SK-N-SH (cell line): ENCODE measurements at regions not wholly inside any gene's neighbourhood (a gene's known extent, or its start where the extent isn't known, plus 50 kb on each side); places are given as distances from the start of the nearest gene placed in this dataset.

ENCODE experiments used
- EP300 ChIP-seq, 2 experiments: IDR thresholded peaks; 2 replicates each; pipeline versions ENCODE4 v1.4.0 to v1.6.1; 2012; ENCODE audit warnings: borderline replicate concordance in 1 of 2, low read depth in 1 of 2, low read length in 1 of 2
- NFIC ChIP-seq: IDR thresholded peaks from 2 replicates; pipeline ENCODE4 v1.4.0; 2012; ENCODE audit warnings: borderline replicate concordance
- POLR2AphosphoS5 ChIP-seq: IDR thresholded peaks from 2 replicates; pipeline ENCODE4 v1.6.1; 2012; ENCODE audit warnings: low read depth, low read length
- RCOR1 ChIP-seq: fragments of 150-350 bp; IDR thresholded peaks from 2 replicates; pipeline ENCODE4 v1.6.1; 2017; ENCODE audit warnings: antibody characterized with exemption, low read length
- TCF12 ChIP-seq: IDR thresholded peaks from 2 replicates; pipeline ENCODE4 v1.4.0; 2012
- TF ChIP-seq, protein P1 (sequence below): IDR thresholded peaks from 2 replicates; pipeline ENCODE4 v1.6.1; 2012; ENCODE audit warnings: mild to moderate bottlenecking, low read depth, low read length, moderate library complexity
- TF ChIP-seq, protein P2 (sequence below): fragments of 200-600 bp; sonication (generic); IDR thresholded peaks from 2 replicates; pipeline ENCODE4 v1.6.1; 2017; ENCODE audit warnings: antibody characterized with exemption, mild to moderate bottlenecking, moderate library complexity

DNA sequence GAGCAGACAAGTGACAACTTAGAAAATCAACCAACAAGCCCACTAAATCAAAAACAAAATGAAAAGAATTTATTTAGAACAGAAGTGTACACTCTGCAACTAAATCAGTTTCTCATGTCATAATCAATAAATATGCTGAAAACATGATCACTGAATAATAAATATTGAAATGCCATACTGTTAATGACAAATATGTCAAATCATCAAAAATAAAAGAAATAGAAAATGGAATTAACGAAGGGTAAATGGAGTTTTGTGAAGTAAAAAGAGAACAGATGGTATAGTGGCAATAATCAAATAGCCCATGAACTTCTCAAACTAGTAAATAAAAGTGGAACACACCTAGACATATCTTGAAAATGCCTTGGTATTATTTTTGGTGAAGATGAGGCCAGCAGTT, 744.9 kb downstream of the TAF11L14 start:
- TF ChIP-seq, protein P1, sequence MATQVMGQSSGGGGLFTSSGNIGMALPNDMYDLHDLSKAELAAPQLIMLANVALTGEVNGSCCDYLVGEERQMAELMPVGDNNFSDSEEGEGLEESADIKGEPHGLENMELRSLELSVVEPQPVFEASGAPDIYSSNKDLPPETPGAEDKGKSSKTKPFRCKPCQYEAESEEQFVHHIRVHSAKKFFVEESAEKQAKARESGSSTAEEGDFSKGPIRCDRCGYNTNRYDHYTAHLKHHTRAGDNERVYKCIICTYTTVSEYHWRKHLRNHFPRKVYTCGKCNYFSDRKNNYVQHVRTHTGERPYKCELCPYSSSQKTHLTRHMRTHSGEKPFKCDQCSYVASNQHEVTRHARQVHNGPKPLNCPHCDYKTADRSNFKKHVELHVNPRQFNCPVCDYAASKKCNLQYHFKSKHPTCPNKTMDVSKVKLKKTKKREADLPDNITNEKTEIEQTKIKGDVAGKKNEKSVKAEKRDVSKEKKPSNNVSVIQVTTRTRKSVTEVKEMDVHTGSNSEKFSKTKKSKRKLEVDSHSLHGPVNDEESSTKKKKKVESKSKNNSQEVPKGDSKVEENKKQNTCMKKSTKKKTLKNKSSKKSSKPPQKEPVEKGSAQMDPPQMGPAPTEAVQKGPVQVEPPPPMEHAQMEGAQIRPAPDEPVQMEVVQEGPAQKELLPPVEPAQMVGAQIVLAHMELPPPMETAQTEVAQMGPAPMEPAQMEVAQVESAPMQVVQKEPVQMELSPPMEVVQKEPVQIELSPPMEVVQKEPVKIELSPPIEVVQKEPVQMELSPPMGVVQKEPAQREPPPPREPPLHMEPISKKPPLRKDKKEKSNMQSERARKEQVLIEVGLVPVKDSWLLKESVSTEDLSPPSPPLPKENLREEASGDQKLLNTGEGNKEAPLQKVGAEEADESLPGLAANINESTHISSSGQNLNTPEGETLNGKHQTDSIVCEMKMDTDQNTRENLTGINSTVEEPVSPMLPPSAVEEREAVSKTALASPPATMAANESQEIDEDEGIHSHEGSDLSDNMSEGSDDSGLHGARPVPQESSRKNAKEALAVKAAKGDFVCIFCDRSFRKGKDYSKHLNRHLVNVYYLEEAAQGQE = no peak
- no peak for TF ChIP-seq RCOR1
- no peak for TF ChIP-seq NFIC
- TF ChIP-seq, protein P2, sequence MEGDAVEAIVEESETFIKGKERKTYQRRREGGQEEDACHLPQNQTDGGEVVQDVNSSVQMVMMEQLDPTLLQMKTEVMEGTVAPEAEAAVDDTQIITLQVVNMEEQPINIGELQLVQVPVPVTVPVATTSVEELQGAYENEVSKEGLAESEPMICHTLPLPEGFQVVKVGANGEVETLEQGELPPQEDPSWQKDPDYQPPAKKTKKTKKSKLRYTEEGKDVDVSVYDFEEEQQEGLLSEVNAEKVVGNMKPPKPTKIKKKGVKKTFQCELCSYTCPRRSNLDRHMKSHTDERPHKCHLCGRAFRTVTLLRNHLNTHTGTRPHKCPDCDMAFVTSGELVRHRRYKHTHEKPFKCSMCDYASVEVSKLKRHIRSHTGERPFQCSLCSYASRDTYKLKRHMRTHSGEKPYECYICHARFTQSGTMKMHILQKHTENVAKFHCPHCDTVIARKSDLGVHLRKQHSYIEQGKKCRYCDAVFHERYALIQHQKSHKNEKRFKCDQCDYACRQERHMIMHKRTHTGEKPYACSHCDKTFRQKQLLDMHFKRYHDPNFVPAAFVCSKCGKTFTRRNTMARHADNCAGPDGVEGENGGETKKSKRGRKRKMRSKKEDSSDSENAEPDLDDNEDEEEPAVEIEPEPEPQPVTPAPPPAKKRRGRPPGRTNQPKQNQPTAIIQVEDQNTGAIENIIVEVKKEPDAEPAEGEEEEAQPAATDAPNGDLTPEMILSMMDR = no peak
- TF ChIP-seq EP300 (IDR thresholded peaks at IDR 0.05; ENCODE audit: borderline replicate concordance in 1 of 2, low read depth in 1 of 2, low read length in 1 of 2) = no peak
- no peak for TF ChIP-seq TCF12
- no peak for TF ChIP-seq POLR2AphosphoS5
